ENCODE measurements at regions not wholly inside any gene's neighbourhood (a gene's known extent, or its start where the extent isn't known, plus 50 kb on each side); places are given as distances from the start of the nearest gene placed in this dataset.
"Not testable (repeated sequence)": the region's sequence is repeated elsewhere in the genome, so short reads cannot be mapped to it uniquely, and the experiment has no call there.

DNA sequence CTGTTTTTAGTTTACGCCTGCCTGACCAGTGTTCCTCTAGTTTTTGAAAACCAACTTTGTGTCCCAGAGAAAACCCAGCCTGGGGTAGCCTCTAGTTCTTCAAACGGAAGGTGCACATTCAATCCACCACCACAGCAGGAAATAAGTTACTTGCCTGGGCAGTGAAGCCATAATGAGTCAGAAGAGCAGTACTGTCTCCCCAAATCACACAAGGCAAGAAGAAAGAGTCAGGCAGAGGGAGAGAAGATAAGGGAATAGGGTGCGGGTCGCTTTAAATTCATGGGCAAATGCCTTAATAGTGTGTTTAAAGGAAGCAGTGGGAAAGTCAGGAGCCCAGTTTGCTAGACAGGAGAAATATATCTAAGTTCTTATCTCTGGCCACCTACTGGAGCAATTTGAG is 333.8 kb upstream of the GRIA3 start:
- no peak for DNase-seq

DNA sequence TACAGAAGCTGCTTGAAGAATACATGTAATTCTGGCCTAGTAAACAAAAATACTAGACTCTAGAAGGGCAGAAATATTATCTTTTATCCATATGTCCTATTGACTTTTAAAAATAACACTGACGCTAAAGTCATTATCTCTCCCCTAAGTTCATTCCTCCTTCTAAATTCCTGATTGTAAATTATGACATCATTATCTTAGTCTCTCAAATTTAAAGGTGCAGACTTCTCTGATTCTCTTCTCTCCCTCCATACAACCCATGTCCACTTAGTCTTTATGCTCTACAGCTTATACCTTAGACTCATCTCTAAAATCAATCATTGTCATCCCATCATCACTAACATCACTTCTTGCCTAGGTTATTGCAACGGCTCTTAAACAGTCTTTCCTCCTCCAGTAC is 327.9 kb upstream of the GRIA3 start:
- DNase-seq: no peak

DNA sequence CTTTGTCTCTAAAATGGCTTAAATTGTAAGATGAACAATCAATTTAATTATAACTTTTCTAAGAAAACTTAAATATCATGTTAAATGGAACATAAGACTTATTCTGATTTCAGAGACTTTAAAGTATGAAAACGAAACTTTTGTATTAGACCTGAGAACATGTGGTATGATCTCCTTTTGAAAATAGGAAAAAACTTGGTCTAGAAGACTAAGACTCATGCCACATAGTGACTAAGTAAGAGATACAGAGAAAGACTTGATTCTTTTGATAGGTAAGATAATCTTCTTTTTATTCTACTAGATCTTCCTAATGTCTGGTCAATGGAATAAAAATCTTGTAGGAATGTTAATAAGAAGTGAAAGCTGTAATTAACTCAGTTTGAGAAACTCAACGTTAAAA is 326.3 kb upstream of the GRIA3 start:
- no peak for DNase-seq

DNA sequence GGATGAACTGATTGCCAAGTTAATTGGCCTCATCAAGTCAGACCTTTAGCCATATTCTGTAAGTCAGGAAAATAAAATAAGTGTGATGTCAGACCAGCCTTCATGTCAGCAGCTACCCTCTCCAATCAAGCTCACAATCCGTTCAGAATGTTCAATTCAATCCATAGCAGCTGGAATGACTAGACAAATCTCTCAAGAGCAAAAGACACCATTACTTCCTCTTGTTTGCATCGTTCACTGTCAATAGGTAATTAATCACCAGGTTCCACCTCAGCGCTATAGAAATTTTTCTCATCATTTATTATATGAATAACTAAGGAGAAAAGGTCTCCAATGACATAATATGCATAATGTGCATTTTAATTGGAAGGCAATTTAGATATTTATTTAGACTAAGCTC is 321.0 kb upstream of the GRIA3 start:
- DNase-seq: no peak

DNA sequence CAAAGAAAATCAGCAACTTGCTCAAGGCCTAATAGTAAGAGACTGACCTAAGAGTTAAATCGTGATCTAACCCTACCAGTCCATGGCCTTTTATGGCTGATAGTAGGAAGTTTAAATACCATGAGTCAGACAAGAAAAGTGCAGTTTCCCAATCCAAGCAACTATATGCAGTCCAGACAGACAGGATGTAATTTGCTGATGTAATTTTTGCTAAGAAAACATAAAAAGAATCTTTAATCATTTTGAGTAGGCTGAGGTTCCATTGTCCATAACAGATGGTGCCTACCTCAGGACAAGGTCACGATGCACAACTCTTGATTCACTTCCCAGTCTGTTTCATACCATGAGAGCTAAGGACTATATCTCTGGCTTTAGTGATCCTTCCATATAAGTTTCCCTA is 317.5 kb upstream of the GRIA3 start:
- no peak for DNase-seq

DNA sequence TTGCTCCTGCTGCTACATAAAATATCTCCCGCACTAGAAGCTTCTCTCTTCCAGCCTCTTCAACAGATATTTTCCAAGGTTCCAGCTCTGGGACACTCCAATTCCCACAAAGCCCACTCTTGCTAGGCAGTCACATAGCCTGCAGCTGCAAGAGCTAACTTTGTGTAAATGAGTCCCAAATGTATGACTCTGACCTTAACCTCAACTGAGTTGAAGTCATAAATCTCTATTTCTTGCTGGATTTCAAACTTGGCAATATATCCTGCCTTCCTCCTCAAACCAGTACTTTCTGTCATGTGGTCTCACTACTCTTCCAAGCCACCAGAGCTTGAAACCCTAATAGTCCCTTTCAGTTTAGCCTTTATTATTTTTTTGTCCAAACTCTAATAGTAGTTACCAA is 315.4 kb upstream of the GRIA3 start:
- no peak for DNase-seq

DNA sequence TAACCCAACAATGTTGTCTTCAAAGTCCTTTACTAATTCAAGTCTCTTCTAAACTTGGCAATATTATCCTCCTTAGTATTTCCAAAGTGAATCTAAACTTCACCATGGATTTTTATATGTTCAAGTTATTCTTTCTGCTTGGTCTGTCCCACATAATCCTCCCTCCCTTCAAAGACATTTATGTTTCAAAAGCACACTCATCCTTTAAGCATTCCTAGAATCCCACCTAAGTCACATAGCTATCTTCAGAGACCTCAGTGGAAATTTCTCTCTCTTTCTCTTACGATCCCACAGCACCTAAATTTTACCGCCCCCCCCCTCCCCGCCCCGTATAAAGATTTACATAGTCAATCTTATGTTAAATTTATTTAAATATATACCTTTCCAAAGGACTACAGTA is 314.9 kb upstream of the GRIA3 start:
- no peak for DNase-seq

DNA sequence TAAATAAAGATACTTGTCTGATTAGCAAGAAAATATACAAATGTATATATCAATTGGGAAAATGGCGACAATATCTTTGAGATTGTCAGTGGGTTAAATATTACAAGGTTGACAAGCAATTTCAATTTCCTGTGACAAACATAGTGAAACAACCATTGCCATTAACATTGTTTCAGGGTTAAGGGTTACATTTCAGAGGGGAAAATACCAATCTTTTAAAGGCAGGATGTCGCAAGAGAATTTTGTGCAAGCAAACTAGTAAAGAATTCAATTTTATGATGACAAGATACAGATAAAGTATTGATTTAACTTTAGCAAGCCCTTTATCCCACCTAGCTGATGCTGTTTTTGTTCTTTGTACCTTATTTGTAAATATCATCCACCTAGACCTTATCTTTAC is 305.8 kb upstream of the GRIA3 start:
- DNase-seq: no peak

DNA sequence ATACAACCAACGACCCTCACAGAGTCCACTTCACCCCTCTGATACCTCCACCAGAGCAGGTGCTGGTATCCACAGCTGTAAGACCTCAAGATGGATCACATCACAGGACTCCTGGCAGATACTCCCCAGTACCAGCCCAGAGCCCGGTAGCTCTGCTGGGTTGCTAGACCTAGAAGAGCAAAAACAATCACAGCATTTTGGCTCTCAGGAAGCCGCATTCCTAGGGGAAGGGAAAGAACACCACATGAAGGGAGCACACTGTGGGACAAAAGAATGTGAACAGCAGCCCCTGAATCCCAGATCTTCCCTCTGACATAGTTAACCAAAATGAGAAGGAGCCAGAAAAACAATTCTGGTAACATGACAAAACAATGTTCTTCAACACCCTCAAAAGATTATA is 303.1 kb upstream of the GRIA3 start:
- no peak for DNase-seq

DNA sequence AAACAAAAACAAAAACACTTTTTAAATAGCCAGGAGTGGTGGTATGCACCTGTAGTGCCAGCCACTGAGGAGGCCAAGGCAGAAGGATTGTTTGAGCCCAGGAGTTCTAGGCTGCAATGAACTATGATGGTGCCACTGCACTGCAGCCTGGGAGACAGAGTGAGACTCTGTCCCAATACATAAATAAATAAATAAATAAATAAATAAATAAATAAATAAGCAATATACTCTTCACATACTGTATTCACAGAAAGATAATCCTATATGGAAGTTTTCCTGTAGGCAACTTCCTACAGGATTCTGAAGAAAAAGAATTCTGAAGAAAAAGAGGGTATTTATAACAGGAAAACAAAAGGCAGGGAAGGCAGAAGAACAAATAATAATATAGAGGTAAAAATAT is 293.3 kb upstream of the GRIA3 start:
- no peak for DNase-seq

DNA sequence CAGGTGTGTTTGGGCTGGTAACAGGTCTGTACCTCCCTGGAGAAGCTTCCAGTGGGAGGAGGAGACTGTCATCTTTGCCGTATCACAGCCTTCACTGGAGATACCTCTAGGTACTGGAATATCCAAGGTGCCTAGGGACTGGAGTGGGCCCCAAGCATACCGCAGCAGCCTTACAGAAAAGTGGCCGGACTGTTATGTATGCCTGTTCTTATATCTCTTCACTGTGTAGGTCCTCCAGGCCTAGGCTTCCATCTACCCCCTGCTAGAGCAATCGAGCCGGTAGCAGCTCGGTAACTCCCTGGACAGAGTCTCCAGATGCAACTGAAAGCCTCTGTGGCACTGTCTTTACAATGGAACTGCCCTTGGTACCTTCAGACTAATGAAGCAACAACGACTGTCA is 277.4 kb upstream of the GRIA3 start:
- DNase-seq: no peak

DNA sequence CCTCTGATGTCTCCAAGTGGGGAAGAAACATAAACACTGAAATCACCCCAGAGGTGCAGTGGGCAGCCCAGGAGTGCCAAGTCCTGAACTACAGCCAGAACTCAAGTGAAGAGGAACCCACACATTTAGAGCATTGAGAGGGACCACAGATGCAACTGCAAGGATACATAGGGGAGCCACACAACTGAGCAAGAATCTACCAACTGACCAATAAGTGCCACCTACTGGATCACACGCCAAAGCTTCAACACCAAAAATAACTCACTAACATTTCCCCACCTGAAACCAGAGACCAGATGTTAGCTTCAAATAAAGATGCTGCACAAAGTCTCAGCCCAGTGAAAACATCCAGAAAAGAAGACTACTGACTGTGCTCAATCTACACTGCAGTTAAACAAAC is 276.7 kb upstream of the GRIA3 start:
- DNase-seq: no peak

DNA sequence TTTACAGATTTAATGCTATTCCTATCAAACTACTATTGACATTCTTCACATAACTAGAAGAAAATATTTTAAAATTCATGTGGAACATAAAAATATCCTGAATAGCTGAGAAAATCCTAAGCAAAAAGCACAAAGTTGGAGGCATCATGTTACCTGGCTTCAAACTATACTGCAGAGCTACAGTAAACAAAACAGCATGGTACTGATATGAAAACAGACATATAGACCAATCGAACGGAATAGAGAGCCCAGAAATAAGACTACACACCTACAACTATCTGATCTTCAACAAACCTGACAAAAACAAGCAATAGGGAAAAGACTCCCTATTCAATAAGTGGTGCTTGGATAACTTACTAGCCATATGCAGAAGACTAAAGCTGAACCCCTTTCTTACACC is 273.4 kb upstream of the GRIA3 start:
- no peak for DNase-seq

DNA sequence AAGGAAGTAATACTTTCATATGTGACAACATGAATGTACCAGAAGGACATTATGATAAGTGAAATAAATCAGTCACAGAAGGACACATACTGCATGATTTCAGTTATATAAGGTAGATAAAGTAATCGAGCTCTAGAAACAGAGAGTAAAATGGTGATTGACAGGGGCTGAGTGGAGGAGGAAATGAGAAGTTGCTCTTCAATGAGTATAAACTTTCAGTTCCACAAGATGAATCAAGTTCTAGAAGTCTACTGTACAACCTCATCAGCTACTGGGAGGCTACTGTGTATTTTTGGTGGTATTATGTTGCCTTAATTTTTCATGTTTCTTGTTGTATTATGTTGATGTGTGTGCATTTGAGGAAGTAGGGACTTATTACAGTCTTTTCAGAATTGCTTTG is 270.9 kb upstream of the GRIA3 start:
- no peak for DNase-seq

DNA sequence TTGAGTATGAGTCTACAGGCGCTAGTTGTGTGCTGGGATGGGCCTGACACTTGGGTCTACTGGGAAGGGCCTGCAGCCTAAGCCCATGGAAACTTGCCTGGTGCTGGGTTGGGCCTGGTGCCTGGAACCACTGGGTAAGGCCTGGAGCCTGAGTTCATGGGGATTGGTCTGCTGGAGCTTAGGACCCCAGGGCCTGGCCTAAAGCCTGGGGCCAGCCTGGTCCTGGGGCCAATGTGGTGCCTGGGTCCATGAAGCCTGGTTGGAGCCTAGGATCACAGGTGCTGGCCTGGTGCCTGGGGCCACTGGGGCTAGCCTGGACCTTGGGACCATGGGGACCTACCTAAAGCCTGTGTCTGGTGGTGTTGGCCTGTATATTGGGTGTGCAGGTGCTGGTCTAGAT is 270.3 kb upstream of the GRIA3 start:
- no peak for DNase-seq

DNA sequence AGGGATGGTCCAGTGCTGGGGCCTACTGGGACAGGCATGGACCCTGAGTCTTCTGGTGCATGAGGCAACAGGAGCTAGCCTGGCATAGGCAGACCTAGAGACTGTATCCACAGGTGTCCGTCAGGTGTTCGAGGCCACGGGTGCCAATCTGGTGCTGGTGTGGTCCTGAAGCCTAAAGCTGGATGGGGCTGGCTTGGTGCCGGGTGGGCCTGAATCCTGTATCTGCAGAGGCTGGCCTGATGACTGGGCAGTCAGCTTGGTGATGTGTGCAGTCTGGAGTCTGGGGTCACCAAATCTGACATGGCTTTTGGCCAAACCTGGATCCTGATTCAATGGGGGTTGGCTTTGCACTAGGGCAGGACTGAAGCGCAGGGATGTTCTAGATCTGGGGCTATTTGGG is 269.8 kb upstream of the GRIA3 start:
- no peak for DNase-seq

DNA sequence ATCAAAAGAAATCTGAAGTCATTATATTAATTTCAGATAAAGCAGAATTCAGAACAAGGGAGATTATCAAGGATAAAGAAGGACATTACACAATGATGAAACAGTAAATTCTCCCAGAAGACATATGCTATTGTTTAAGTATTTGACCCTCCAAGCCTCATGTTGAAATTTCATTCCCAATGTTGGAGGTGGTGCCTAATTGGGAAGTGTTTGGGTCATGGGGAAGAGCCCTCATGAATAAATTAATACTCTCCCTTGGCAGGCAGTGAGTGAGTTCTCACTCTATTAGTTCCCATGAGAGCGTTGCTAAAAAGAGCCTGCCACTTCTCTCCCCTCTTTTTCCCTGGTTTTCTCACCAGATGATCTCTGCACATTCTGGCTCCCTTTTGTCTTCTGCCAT is 249.9 kb upstream of the GRIA3 start:
- DNase-seq: no peak

DNA sequence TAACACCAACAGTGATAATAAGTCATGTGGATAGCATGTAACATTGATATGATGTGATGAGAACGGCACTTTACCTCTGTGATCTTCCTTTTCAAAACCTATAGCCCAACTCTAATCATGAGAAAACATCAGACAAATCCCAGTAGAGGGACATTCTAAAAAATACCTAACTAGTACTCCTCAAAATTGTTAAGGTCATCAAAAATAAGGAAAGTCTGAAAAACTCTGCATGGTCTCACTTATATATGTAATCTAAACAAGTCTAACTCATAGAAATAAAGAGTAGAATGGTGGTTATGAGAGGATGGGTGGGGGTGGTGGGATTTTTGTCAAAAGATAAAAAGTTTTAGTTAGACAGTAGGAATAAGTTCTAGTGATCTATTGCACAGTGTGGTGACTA is 243.9 kb upstream of the GRIA3 start:
- no peak for DNase-seq

DNA sequence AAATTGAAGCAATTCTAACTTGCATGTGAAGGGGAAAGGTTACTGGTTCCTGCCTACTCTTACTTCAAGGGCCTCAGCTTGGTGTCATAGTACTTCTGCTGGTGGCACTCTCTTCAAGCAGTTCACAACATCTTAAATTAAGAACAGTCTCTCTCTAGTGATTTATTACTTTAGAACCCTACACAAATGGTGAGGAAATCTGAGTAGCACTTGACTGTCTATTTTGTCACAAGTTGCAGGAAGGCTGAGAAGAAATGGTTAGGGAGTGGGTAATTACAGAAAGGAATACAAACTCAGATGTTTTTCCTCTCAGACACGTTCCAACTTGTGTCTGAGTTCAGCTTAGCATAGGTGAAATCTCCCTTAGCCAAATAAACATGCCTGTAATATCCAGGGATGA is 242.3 kb upstream of the GRIA3 start:
- no peak for DNase-seq

DNA sequence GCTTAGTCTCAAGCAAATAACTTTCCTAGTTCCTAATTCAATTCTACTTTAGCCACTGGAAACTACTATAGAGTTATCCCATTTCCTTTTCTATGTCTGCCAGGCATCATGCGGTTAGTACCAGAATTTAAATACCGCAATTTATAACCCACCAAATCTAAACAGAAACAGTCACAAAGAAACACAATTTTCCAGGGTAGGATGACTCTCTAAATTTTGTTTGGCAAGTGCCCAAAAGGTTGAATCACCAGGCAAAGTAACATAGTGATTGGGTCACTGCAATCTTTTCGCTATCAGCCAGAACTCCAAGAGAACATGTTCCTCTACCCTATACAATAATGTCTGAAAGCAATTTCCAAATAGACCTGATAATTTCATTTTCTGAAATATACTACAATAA is 240.2 kb upstream of the GRIA3 start:
- DNase-seq: no peak

DNA sequence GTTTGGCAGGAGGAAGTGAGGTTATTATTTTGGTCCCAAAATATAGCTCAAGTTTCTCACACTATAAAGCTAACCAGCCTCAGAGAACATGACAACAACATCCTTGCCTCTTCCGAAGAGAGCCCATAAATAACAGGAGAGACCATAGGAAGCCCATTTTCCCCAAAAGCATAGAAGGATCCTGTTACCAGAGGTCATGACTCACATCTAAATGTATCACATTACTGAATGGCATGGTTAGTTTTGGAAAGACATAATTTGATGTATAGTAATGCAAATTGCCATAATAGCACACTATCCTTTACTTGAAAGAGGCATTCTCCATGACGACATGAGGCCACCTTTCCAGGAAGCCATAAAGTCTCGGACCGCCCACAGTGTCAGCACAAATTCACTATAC is 238.8 kb upstream of the GRIA3 start:
- DNase-seq: no peak

DNA sequence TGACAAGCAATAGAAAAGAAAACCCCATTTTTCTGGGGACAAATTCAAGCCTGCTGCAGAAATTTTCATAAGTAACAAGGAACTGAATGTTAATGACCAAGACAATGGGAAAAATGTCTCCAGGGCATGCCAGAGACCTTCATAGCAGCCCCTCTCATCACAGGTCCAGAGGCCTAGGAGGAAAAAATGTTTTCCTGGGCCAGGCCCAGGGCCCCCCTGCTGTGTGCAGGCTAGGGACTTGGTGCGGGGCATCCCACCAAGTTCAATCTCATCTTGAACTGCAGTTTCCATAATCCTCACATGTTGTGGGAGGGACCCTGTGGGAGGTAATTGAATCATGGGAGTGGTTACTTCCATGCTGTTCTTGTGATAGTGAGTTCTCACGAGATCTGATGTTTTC is 211.5 kb upstream of the GRIA3 start:
- no peak for DNase-seq

DNA sequence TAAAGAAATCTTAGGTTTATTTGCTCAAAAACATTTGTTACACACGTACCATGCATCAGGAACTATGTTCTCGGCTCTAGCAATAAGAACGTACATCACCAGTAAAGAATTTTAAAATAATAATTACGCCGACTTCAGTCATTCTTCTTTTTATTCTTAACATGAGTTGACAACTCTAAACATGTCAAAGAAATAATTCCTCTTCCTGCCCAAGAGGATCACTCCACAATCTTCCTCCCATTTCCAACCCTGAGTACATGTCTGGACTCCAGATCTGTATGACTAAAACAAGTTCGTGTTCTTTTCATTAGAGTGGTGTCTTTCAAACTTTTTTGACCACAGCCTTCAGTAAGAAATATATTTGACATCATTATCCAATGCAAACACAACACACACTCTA is 201.6 kb upstream of the GRIA3 start:
- DNase-seq: no peak

DNA sequence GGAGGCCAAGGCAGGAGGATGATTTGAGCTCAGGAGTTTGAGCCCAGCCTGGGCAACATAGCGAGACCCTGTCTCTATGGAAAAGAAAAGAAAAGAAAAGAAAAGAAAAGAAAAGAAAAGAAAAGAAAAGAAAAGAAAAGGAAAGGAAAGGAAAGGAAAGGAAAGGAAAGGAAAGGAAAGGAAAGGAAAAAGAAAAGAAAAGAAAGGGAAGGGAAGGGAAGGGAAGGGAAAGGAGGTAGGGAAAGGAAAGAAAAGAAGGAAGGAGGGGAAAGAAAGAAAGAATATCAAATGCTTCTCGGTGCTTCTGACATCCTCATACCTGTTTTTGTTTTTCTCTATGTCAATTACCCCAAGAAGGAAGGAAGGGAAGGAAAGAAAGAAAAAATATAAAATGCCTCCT is 181.2 kb upstream of the GRIA3 start:
- not testable (repeated sequence) for DNase-seq

DNA sequence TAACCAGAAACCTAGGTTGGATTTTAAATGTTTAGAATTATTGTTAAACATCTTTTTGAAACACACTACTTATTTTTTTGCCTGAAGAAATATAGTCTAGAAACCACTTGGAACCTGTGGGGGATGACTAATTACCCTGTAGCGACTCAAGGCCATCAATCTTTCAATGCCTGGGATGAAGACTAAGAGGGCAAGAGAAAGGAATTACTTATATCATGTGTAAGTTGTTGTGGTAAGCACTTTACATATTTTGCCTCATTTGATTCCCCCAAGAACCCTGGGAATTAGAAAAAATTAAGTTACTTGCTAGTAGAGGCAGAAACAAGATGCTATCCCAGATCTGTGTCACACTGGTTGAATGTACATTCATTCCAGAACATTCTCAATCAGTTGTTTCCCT is 170.9 kb upstream of the GRIA3 start:
- no peak for DNase-seq

DNA sequence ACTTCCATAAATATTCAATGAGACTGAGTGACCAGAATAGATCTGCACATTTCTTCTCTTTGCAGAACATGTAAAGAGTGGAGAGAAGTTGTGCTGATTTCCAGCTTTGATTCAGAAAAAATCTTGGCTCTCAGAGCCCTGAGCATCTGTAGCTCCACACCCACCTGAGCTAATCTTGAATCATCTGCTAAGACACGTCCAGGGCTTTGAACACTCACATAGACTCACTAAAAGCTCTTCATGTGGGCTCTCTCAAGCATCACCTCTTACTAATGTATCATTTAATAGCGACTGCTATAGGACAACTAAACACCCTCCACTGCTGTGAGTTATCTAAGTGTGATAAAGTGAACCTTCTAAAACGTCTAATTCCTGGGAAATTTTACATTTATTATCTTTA is 147.7 kb upstream of the GRIA3 start:
- no peak for DNase-seq

Measured in activated CD4-positive, alpha-beta T cell treated with anti-CD3 and anti-CD28 coated beads, Interleukin-2, amount 50 U/mL, for 4 hours (primary cell).